ENCODE measurements at regions not wholly inside any gene's neighbourhood (a gene's known extent, or its start where the extent isn't known, plus 50 kb on each side); places are given as distances from the start of the nearest gene placed in this dataset.

- TF ChIP-seq CTCF (conservative IDR thresholded peaks at IDR 0.05 in 1 of 2, IDR thresholded peaks at IDR 0.05 in 1 of 2; ENCODE audit: extremely low read depth in 1 of 2, insufficient read depth in 1 of 2, low read depth in 1 of 2, low read length in 2 of 2) (no peak), EZH2 (IDR thresholded peaks at IDR 0.05; ENCODE audit: borderline replicate concordance, low read length) (no peak)
Measured at GRCh38 chr9:99680191-99680590, 141.5 kb upstream of the NR4A3 start.
